Esophagus (tissue), 2 donors: ENCODE measurements at regions not wholly inside any gene's neighbourhood (a gene's known extent, or its start where the extent isn't known, plus 50 kb on each side); places are given as distances from the start of the nearest gene placed in this dataset.

Source experiments
- H3K27ac ChIP-seq, 2 donors: one replicate each; pipeline ENCODE4 v1.5.1; 2013; ENCODE audit warnings: low read depth in 2 of 2, mild to moderate bottlenecking in 2 of 2, inconsistent platforms in 1 of 2, low read length in 1 of 2, moderate library complexity in 1 of 2
- H3K27me3 ChIP-seq, 2 donors: one replicate each; pipeline ENCODE4 v1.6.1; 2013; ENCODE audit warnings: low read length in 2 of 2, control low read depth in 1 of 2, mild to moderate bottlenecking in 1 of 2; ENCODE audit not compliant: insufficient read depth in 2 of 2, control insufficient read depth in 1 of 2
- H3K36me3 ChIP-seq, 2 donors: one replicate each; pipeline ENCODE4 v1.6.1; 2013; ENCODE audit warnings: low read length in 1 of 2; ENCODE audit not compliant: control insufficient read depth in 2 of 2, insufficient read depth in 2 of 2
- H3K4me1 ChIP-seq, 2 donors: one replicate each; pipeline ENCODE4 v1.6.1; 2013; ENCODE audit warnings: low read length in 1 of 2; ENCODE audit not compliant: control insufficient read depth in 2 of 2, insufficient read depth in 2 of 2
- H3K4me3 ChIP-seq, 2 donors: one replicate each; pipeline ENCODE4 v1.5.1; 2013; ENCODE audit warnings: low read length in 2 of 2, mild to moderate bottlenecking in 2 of 2, low read depth in 1 of 2, moderate library complexity in 1 of 2
- H3K9me3 ChIP-seq, 2 donors: one replicate each; pipeline ENCODE4 v1.6.1; 2013; ENCODE audit warnings: mild to moderate bottlenecking in 2 of 2, low read depth in 1 of 2, low read length in 1 of 2, moderate library complexity in 1 of 2; ENCODE audit not compliant: control insufficient read depth in 2 of 2, insufficient read depth in 1 of 2
- WGBS, 2 donors: extraction: QIAGEN DNeasy Blood & Tissue Kit; methylation state at CpG; one replicate each; pipeline ENCODE4 v1.1.7; 2013; 5-methylcytosine and 5-hydroxymethylcytosine counted together
- donor health status: healthy with polysubstance abuse.
- donor health status: Bipolar disorder and iron deficiency.

- H3K36me3 ChIP-seq, result no peaks in the 10 kb centered on the region
- WGBS, 2 donors, result 85 to 88% methylated on average over 10 of the region's 10 CpGs
These were observed 210.3 kb upstream of the SFSWAP start for GRCh38 chr12:131500564-131500963.

GRCh38 chr12:131505561-131505960, 205.3 kb upstream of the SFSWAP start:
- Histone ChIP-seq H3K4me3 (no peak overlapping the region), H3K36me3 (no peaks in the 10 kb centered on the region), H3K27ac (no peak overlapping the region), H3K27me3 (no peaks in the 10 kb centered on the region), H3K9me3 (no peaks in the 10 kb centered on the region), H3K4me1 (no peaks in the 10 kb centered on the region)
- 46 to 59% methylated on average over 9 of the region's 9 CpGs for WGBS, 2 donors

More at GRCh38 chr12:131500564-131500963, 210.3 kb upstream of the SFSWAP start:
- Histone ChIP-seq H3K4me1 (no peaks in the 10 kb centered on the region), H3K9me3 (no peaks in the 10 kb centered on the region), H3K27me3 (no peaks in the 10 kb centered on the region), H3K4me3 (no peak overlapping the region), H3K27ac (no peak overlapping the region)

GRCh38 chr12:131506426-131506825, 204.5 kb upstream of the SFSWAP start:
- Histone ChIP-seq H3K4me3 (no peak overlapping the region), H3K9me3 (no peaks in the 10 kb centered on the region), H3K36me3 (no peaks in the 10 kb centered on the region), H3K4me1 (no peaks in the 10 kb centered on the region), H3K27me3 (no peaks in the 10 kb centered on the region), H3K27ac (no peak overlapping the region)
- WGBS, 2 donors, result 85 to 88% methylated on average over 6 of the region's 6 CpGs

- no peaks in the 10 kb centered on the region for H3K36me3 ChIP-seq
- H3K27me3 ChIP-seq, result no peaks in the 10 kb centered on the region
- no peak overlapping the region for H3K4me3 ChIP-seq
- 79 to 86% methylated on average over 4 of the region's 4 CpGs for WGBS, 2 donors
- H3K27ac ChIP-seq, result no peak overlapping the region
- no peaks in the 10 kb centered on the region for H3K4me1 ChIP-seq
- no peaks in the 10 kb centered on the region for H3K9me3 ChIP-seq
These were observed 203.8 kb upstream of the SFSWAP start for GRCh38 chr12:131507094-131507493.

GRCh38 chr12:131507881-131508280, 203.0 kb upstream of the SFSWAP start:
- H3K4me1 ChIP-seq, result no peaks in the 10 kb centered on the region

GRCh38 chr12:131509701-131510100, 201.2 kb upstream of the SFSWAP start:
- Histone ChIP-seq H3K27ac (no peak overlapping the region), H3K4me3 (no peak overlapping the region), H3K4me1 (no peaks in the 10 kb centered on the region), H3K27me3 (no peaks in the 10 kb centered on the region), H3K36me3 (no peaks in the 10 kb centered on the region), H3K9me3 (no peaks in the 10 kb centered on the region)
- 77 to 86% methylated on average over 7 of the region's 7 CpGs for WGBS, 2 donors

More at GRCh38 chr12:131507881-131508280, 203.0 kb upstream of the SFSWAP start:
- H3K9me3 ChIP-seq, result no peaks in the 10 kb centered on the region
- WGBS, 2 donors, result 73 to 86% methylated on average over 9 of the region's 9 CpGs
- H3K27ac ChIP-seq, result no peak overlapping the region
- H3K4me3 ChIP-seq, result no peak overlapping the region
- H3K27me3 ChIP-seq, result no peaks in the 10 kb centered on the region
- no peaks in the 10 kb centered on the region for H3K36me3 ChIP-seq

- H3K27ac ChIP-seq, result no peak overlapping the region
- 62 to 66% methylated on average over 4 of the region's 4 CpGs for WGBS, 2 donors
- no peaks in the 10 kb centered on the region for H3K9me3 ChIP-seq
- no peaks in the 10 kb centered on the region for H3K27me3 ChIP-seq
- no peak overlapping the region for H3K4me3 ChIP-seq
- H3K36me3 ChIP-seq, result no peaks in the 10 kb centered on the region
- H3K4me1 ChIP-seq, result no peaks in the 10 kb centered on the region
These were observed 200.5 kb upstream of the SFSWAP start for GRCh38 chr12:131510431-131510830.

GRCh38 chr12:131511391-131511802, 199.5 kb upstream of the SFSWAP start:
- Histone ChIP-seq H3K9me3 (no peaks in the 10 kb centered on the region), H3K36me3 (no peaks in the 10 kb centered on the region), H3K27ac (no peak overlapping the region), H3K4me1 (no peaks in the 10 kb centered on the region), H3K27me3 (no peaks in the 10 kb centered on the region), H3K4me3 (no peak overlapping the region)
- 55 to 56% methylated on average over 7 of the region's 7 CpGs for WGBS, 2 donors

- H3K27me3 ChIP-seq, result no peaks in the 10 kb centered on the region
- 86 to 91% methylated on average over 11 of the region's 11 CpGs for WGBS, 2 donors
- no peaks in the 10 kb centered on the region for H3K9me3 ChIP-seq
- no peaks in the 10 kb centered on the region for H3K4me1 ChIP-seq
- H3K36me3 ChIP-seq, result no peaks in the 10 kb centered on the region
- no peak overlapping the region for H3K4me3 ChIP-seq
- H3K27ac ChIP-seq, result no peak overlapping the region
These were observed 198.9 kb upstream of the SFSWAP start for GRCh38 chr12:131511803-131512561.

GRCh38 chr12:131513606-131514005, 197.3 kb upstream of the SFSWAP start:
- H3K27me3 ChIP-seq, result no peaks in the 10 kb centered on the region
- H3K27ac ChIP-seq, result no peak overlapping the region
- no peak overlapping the region for H3K4me3 ChIP-seq
- H3K36me3 ChIP-seq, result no peaks in the 10 kb centered on the region
- 24 to 26% methylated on average over 6 of the region's 6 CpGs for WGBS, 2 donors
- H3K4me1 ChIP-seq, result no peaks in the 10 kb centered on the region
- H3K9me3 ChIP-seq, result no peaks in the 10 kb centered on the region
